Activated CD4-positive, alpha-beta T cell treated with anti-CD3 and anti-CD28 coated beads for 36 hours (primary cell): ENCODE measurements at regions not wholly inside any gene's neighbourhood (a gene's known extent, or its start where the extent isn't known, plus 50 kb on each side); places are given as distances from the start of the nearest gene placed in this dataset.

Source experiments
- ATAC-seq: fragments of 200-7000 bp; cut with Tn5 transposase; one replicate; pipeline ENCODE4 v1.10.0; 2021; ENCODE audit warnings: mild to moderate bottlenecking, moderate library complexity
- CTCF ChIA-PET: fragments of 350-600 bp; sonication (Branson Sonifier 250); formaldehyde crosslinking; loops from one replicate; lab custom pipeline; 2021; ENCODE audit warnings: antibody characterized with exemption; lab: Charles Lee
- POLR2A ChIA-PET: fragments of 350-600 bp; sonication (Branson Sonifier 250); formaldehyde crosslinking; loops from one replicate; lab custom pipeline; 2021; ENCODE audit warnings: antibody characterized with exemption, inconsistent platforms; lab: Charles Lee
- DNase-seq: peaks from one replicate; pipeline ENCODE4 v3.0.0-alpha.2; 2020
- H3K27ac Mint-ChIP-seq: one replicate; pipeline ENCODE4 v1.8.0; 2021; ENCODE audit warnings: mixed read lengths
- H3K27me3 Mint-ChIP-seq: one replicate; pipeline ENCODE4 v1.8.0; 2021; ENCODE audit warnings: mixed read lengths
- H3K36me3 Mint-ChIP-seq: one replicate; pipeline ENCODE4 v1.8.0; 2021; ENCODE audit warnings: low read depth, mixed read lengths
- H3K4me1 Mint-ChIP-seq: one replicate; pipeline ENCODE4 v1.8.0; 2021; ENCODE audit warnings: mixed read lengths
- H3K4me3 Mint-ChIP-seq: one replicate; pipeline ENCODE4 v1.8.0; 2021; ENCODE audit warnings: mild to moderate bottlenecking, moderate library complexity, mixed read lengths
- H3K9me3 Mint-ChIP-seq: one replicate; pipeline ENCODE4 v1.8.0; 2021; ENCODE audit warnings: low read depth, mixed read lengths
- intact Hi-C, 2 experiments: fragments of 100-400 bp; cut with DNase I in 1 of 2; cut with micrococcal nuclease in 1 of 2; formaldehyde crosslinking; loops; one replicate each; pipeline versions ENCODE4 v1.14.2 to v1.15.1; 2022 to 2024; cut with DNase I, micrococcal nuclease

GRCh38 chr18:55139836-55140235 lies 180.6 kb upstream of the CCDC68 start:
- CTCF ChIA-PET: no interaction called here
- Mint-ChIP-seq H3K27me3 (no peaks in the 10 kb centered on the region), H3K4me1 (no peaks in the 10 kb centered on the region), H3K4me3 (no peak overlapping the region), H3K27ac (no peak overlapping the region), H3K9me3 (peaks cover 3% of the 10 kb centered on the region), H3K36me3 (no peaks in the 10 kb centered on the region)
- ATAC-seq (no peak), DNase-seq (no peak)
- POLR2A ChIA-PET: interaction anchor here (0.7 kb wide), 1 partner anchor 103 kb away, joined by 3 read pairs; no protein-coding TSS in a partner anchor
- intact Hi-C loops: no loop called here

GRCh38 chr18:55139307-55139706 lies 180.0 kb upstream of the CCDC68 start:
- intact Hi-C loops: no loop called here
- CTCF ChIA-PET: no interaction called here
- no peaks in the 10 kb centered on the region for H3K4me1 Mint-ChIP-seq
- no peak for DNase-seq
- H3K27me3 Mint-ChIP-seq: no peaks in the 10 kb centered on the region
- no peak for ATAC-seq
- H3K36me3 Mint-ChIP-seq: no peaks in the 10 kb centered on the region
- no peak overlapping the region for H3K27ac Mint-ChIP-seq
- POLR2A ChIA-PET: interaction anchor here (0.7 kb wide), 1 partner anchor 104 kb away, joined by 3 read pairs; no protein-coding TSS in a partner anchor
- no peaks in the 10 kb centered on the region for H3K9me3 Mint-ChIP-seq
- no peak overlapping the region for H3K4me3 Mint-ChIP-seq

- Mint-ChIP-seq H3K9me3 (no peaks in the 10 kb centered on the region), H3K4me3 (no peak overlapping the region), H3K27ac (no peak overlapping the region), H3K36me3 (no peaks in the 10 kb centered on the region), H3K27me3 (no peaks in the 10 kb centered on the region), H3K4me1 (no peaks in the 10 kb centered on the region)
- ATAC-seq: no peak
- POLR2A ChIA-PET: no interaction called here
- intact Hi-C loops: no loop called here
- CTCF ChIA-PET: no interaction called here
- no peak for DNase-seq
Observed at GRCh38 chr18:55138401-55138800, 179.1 kb upstream of the CCDC68 start.

GRCh38 chr18:55137602-55138001 lies 178.3 kb upstream of the CCDC68 start:
- intact Hi-C loops: no loop called here
- Mint-ChIP-seq H3K27me3 (no peaks in the 10 kb centered on the region), H3K27ac (no peak overlapping the region), H3K36me3 (no peaks in the 10 kb centered on the region), H3K4me3 (no peak overlapping the region), H3K4me1 (no peaks in the 10 kb centered on the region), H3K9me3 (no peaks in the 10 kb centered on the region)
- no peak for ATAC-seq
- ChIA-PET POLR2A (no interaction called here), CTCF (no interaction called here)
- DNase-seq: no peak

- H3K27me3 Mint-ChIP-seq: no peaks in the 10 kb centered on the region
- POLR2A ChIA-PET: no interaction called here
- DNase-seq (no peak), ATAC-seq (no peak)
- H3K4me3 Mint-ChIP-seq: no peak overlapping the region
- CTCF ChIA-PET: no interaction called here
- H3K36me3 Mint-ChIP-seq: no peaks in the 10 kb centered on the region
- no peaks in the 10 kb centered on the region for H3K4me1 Mint-ChIP-seq
- H3K27ac Mint-ChIP-seq: no peak overlapping the region
- no peaks in the 10 kb centered on the region for H3K9me3 Mint-ChIP-seq
- intact Hi-C loops: no loop called here
Observed at GRCh38 chr18:55136864-55137263, 177.6 kb upstream of the CCDC68 start.

- intact Hi-C loops: no loop called here
- ChIA-PET POLR2A (no interaction called here), CTCF (no interaction called here)
- H3K9me3 Mint-ChIP-seq: no peaks in the 10 kb centered on the region
- no peaks in the 10 kb centered on the region for H3K4me1 Mint-ChIP-seq
- H3K36me3 Mint-ChIP-seq: no peaks in the 10 kb centered on the region
- H3K4me3 Mint-ChIP-seq: no peak overlapping the region
- no peak for DNase-seq
- ATAC-seq: no peak
- no peak overlapping the region for H3K27ac Mint-ChIP-seq
- H3K27me3 Mint-ChIP-seq: no peaks in the 10 kb centered on the region
Observed at GRCh38 chr18:55136258-55136657, 177.0 kb upstream of the CCDC68 start.

GRCh38 chr18:55133378-55133777 lies 174.1 kb upstream of the CCDC68 start:
- H3K27me3 Mint-ChIP-seq: no peaks in the 10 kb centered on the region
- no peak overlapping the region for H3K4me3 Mint-ChIP-seq

GRCh38 chr18:55128437-55128836 lies 169.2 kb upstream of the CCDC68 start:
- ChIA-PET CTCF (no interaction called here), POLR2A (no interaction called here)
- H3K4me3 Mint-ChIP-seq: no peak overlapping the region
- no peak for ATAC-seq
- no peaks in the 10 kb centered on the region for H3K36me3 Mint-ChIP-seq
- H3K9me3 Mint-ChIP-seq: no peaks in the 10 kb centered on the region
- intact Hi-C loops: no loop called here
- no peaks in the 10 kb centered on the region for H3K4me1 Mint-ChIP-seq
- DNase-seq: no peak
- H3K27me3 Mint-ChIP-seq: no peaks in the 10 kb centered on the region
- H3K27ac Mint-ChIP-seq: no peak overlapping the region

More at GRCh38 chr18:55133378-55133777, 174.1 kb upstream of the CCDC68 start:
- Mint-ChIP-seq H3K36me3 (no peaks in the 10 kb centered on the region), H3K4me1 (no peaks in the 10 kb centered on the region), H3K27ac (no peak overlapping the region), H3K9me3 (no peaks in the 10 kb centered on the region)
- ChIA-PET POLR2A (no interaction called here), CTCF (no interaction called here)
- ATAC-seq (no peak), DNase-seq (no peak)
- intact Hi-C loops: no loop called here

GRCh38 chr18:55124078-55124763 lies 165.0 kb upstream of the CCDC68 start:
- Mint-ChIP-seq H3K4me3 (no peak overlapping the region), H3K4me1 (no peaks in the 10 kb centered on the region), H3K27me3 (no peaks in the 10 kb centered on the region), H3K36me3 (no peaks in the 10 kb centered on the region), H3K27ac (no peak overlapping the region), H3K9me3 (no peaks in the 10 kb centered on the region)
- CTCF ChIA-PET: no interaction called here
- POLR2A ChIA-PET: no interaction called here
- intact Hi-C loops: no loop called here
- ATAC-seq (no peak), DNase-seq (no peak)

- no peak for ATAC-seq
- CTCF ChIA-PET: no interaction called here
- no peak overlapping the region for H3K4me3 Mint-ChIP-seq
- no peaks in the 10 kb centered on the region for H3K9me3 Mint-ChIP-seq
- no peaks in the 10 kb centered on the region for H3K27me3 Mint-ChIP-seq
- H3K36me3 Mint-ChIP-seq: no peaks in the 10 kb centered on the region
- intact Hi-C loops: no loop called here
- H3K27ac Mint-ChIP-seq: no peak overlapping the region
- POLR2A ChIA-PET: no interaction called here
- no peaks in the 10 kb centered on the region for H3K4me1 Mint-ChIP-seq
- no peak for DNase-seq
Observed at GRCh38 chr18:55123361-55123760, 164.1 kb upstream of the CCDC68 start.

- Mint-ChIP-seq H3K27ac (no peak overlapping the region), H3K4me3 (no peak overlapping the region), H3K36me3 (no peaks in the 10 kb centered on the region), H3K9me3 (no peaks in the 10 kb centered on the region), H3K27me3 (no peaks in the 10 kb centered on the region), H3K4me1 (no peaks in the 10 kb centered on the region)
- ATAC-seq (no peak), DNase-seq (no peak)
- CTCF ChIA-PET: no interaction called here
- intact Hi-C loops: no loop called here
- POLR2A ChIA-PET: no interaction called here
Observed at GRCh38 chr18:55121397-55122170, 162.3 kb upstream of the CCDC68 start.

GRCh38 chr18:55120896-55121295 lies 161.6 kb upstream of the CCDC68 start:
- ATAC-seq (no peak), DNase-seq (no peak)
- no peaks in the 10 kb centered on the region for H3K4me1 Mint-ChIP-seq
- no peaks in the 10 kb centered on the region for H3K27me3 Mint-ChIP-seq
- H3K4me3 Mint-ChIP-seq: no peak overlapping the region
- intact Hi-C loops: no loop called here
- H3K27ac Mint-ChIP-seq: no peak overlapping the region
- no peaks in the 10 kb centered on the region for H3K9me3 Mint-ChIP-seq
- no peaks in the 10 kb centered on the region for H3K36me3 Mint-ChIP-seq
- ChIA-PET POLR2A (no interaction called here), CTCF (no interaction called here)
